Ishikawa (cell line): ENCODE measurements at regions not wholly inside any gene's neighbourhood (a gene's known extent, or its start where the extent isn't known, plus 50 kb on each side); places are given as distances from the start of the nearest gene placed in this dataset.

Experiments
- EP300 ChIP-seq: IDR thresholded peaks from 2 replicates; pipeline ENCODE4 v1.6.1; 2012; ENCODE audit warnings: borderline replicate concordance
- MAX ChIP-seq: IDR thresholded peaks from 2 replicates; pipeline ENCODE4 v1.6.1; 2012

- TF ChIP-seq EP300 = no peak
- TF ChIP-seq MAX = no peak
Measured at GRCh38 chr1:25039229-25039628, 109.2 kb upstream of the RUNX3 start.
